Karpas-422 (cell line): ENCODE measurements at regions not wholly inside any gene's neighbourhood (a gene's known extent, or its start where the extent isn't known, plus 50 kb on each side); places are given as distances from the start of the nearest gene placed in this dataset.

Experiments
- DNase-seq: peaks from one replicate; pipeline ENCODE4 v3.0.0-alpha.2; 2015
- H2AFZ ChIP-seq: fragments of 200-600 bp; sonication (generic); 2 replicates; pipeline ENCODE4 v1.6.1; 2014; ENCODE audit warnings: antibody characterized with exemption, low read length, mixed read lengths
- H3K27ac ChIP-seq: fragments of 200-600 bp; sonication (generic); 2 replicates; pipeline ENCODE4 v1.5.1; 2014; ENCODE audit warnings: mild to moderate bottlenecking, low read length, moderate library complexity
- H3K27me3 ChIP-seq: fragments of 200-600 bp; sonication (generic); 2 replicates; pipeline ENCODE4 v1.6.1; 2014; ENCODE audit warnings: low read length, mixed read lengths
- H3K36me3 ChIP-seq: fragments of 200-600 bp; sonication (generic); 2 replicates; pipeline ENCODE4 v1.6.1; 2014; ENCODE audit warnings: low read length, mixed read lengths; ENCODE audit not compliant: insufficient read depth
- H3K4me1 ChIP-seq: fragments of 200-600 bp; sonication (generic); 2 replicates; pipeline ENCODE4 v1.6.1; 2014; ENCODE audit warnings: mild to moderate bottlenecking, low read length, mixed read lengths
- H3K4me2 ChIP-seq: fragments of 200-600 bp; sonication (generic); 2 replicates; pipeline ENCODE4 v1.6.1; 2014; ENCODE audit warnings: low read length, low read depth, mild to moderate bottlenecking; ENCODE audit not compliant: poor library complexity, severe bottlenecking
- H3K4me3 ChIP-seq: fragments of 200-600 bp; sonication (generic); 2 replicates; pipeline ENCODE4 v1.5.1; 2014; ENCODE audit warnings: mild to moderate bottlenecking, antibody characterized with exemption, low read length, mixed read lengths
- H3K79me2 ChIP-seq: fragments of 200-600 bp; sonication (generic); 2 replicates; pipeline ENCODE4 v1.6.1; 2014; ENCODE audit warnings: mild to moderate bottlenecking, low read length, mixed read lengths
- H3K9ac ChIP-seq: fragments of 200-600 bp; sonication (generic); 2 replicates; pipeline ENCODE4 v1.6.0; 2014; ENCODE audit warnings: low read length
- H3K9me2 ChIP-seq: fragments of 200-600 bp; sonication (generic), shearing (Covaris generic); replicated peaks from 2 replicates; pipeline ENCODE4 v1.6.0; 2014; ENCODE audit warnings: mild to moderate bottlenecking, low read length, moderate library complexity; ENCODE audit not compliant: insufficient read depth
- H3K9me3 ChIP-seq: fragments of 300-700, 200-600 bp; sonication (generic); 2 replicates; pipeline ENCODE4 v1.6.1; 2014; ENCODE audit warnings: low read length, mixed read lengths
- H4K20me1 ChIP-seq: fragments of 200-600 bp; sonication (generic); 2 replicates; pipeline ENCODE4 v1.6.1; 2014; ENCODE audit warnings: mild to moderate bottlenecking, antibody characterized with exemption, low read length, low read depth; ENCODE audit not compliant: insufficient read depth

DNA sequence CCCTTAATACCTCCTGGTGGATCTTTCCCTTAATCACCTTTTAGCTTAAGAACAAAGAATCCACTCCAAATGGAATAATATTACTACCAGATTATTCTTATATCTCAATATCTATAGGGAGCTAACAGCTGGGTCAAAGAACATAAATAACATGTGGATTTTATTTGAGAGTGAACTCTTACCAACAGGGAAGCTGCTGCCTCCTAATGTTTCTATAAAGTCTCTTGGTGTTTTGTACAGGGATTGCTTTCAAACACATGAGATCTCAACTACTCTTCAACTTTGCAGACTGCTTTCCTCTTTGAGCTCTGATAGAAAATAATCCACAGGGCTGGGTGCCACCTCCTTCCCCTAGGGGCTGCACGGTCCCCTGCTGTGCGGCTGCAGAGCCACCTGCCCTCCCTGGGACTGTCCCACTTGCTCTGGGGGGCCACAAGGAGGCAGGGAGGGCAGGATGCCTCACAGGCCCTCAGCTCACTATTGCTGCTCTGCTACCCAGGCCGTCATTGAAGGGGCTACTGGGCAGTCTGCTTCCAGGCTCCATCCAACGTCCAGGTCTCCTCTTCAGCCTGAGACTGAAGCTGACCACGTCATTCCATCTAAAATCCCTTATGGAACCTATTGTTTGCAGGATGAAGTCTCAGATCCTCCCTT is 191.2 kb downstream of the CXCL12 start:
- Histone ChIP-seq H2AFZ (no peak overlapping the region), H4K20me1 (no peaks in the 10 kb centered on the region), H3K9me3 (0 out of 2 replicates have a peak, but pooled peaks cover 3% of the 10 kb centered on the region), H3K27ac (no peak overlapping the region), H3K27me3 (no peaks in the 10 kb centered on the region), H3K4me1 (no peaks in the 10 kb centered on the region), H3K4me3 (no peak overlapping the region), H3K9ac (no peak overlapping the region), H3K4me2 (no peak overlapping the region), H3K79me2 (no peaks in the 10 kb centered on the region), H3K36me3 (no peaks in the 10 kb centered on the region), H3K9me2 (no peaks in the 10 kb centered on the region)
- no peak for DNase-seq

DNA sequence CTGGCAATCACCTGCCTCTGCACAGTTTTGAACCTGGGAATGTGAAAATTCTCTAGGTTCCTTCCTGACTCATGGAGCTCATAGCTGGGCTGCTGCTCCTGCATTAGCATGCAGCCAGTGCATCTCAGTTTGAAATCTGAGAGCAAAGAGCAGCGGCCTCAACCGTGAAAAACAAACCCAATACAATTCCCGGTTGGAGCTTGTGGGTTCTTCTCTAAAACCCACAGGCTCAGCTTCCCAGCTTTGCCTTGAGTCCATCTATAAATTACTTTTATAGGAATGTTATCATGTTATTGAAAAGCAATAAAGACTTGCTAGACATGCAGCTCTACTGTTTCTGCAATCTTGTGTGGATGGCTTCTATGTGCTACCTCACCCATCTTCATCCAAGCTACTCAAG is 191.7 kb downstream of the CXCL12 start:
- H3K36me3 ChIP-seq: no peaks in the 10 kb centered on the region
- no peak overlapping the region for H3K9ac ChIP-seq
- no peak for DNase-seq
- H4K20me1 ChIP-seq: no peaks in the 10 kb centered on the region
- no peaks in the 10 kb centered on the region for H3K27me3 ChIP-seq
- no peak overlapping the region for H3K27ac ChIP-seq
- H3K4me3 ChIP-seq: no peak overlapping the region
- 0 out of 2 replicates have a peak, but pooled peaks cover 3% of the 10 kb centered on the region for H3K9me3 ChIP-seq
- H3K9me2 ChIP-seq: no peaks in the 10 kb centered on the region
- no peaks in the 10 kb centered on the region for H3K79me2 ChIP-seq
- H3K4me1 ChIP-seq: no peaks in the 10 kb centered on the region
- H2AFZ ChIP-seq: no peak overlapping the region; the same call in 1 of the 2 replicates
- H3K4me2 ChIP-seq: no peak overlapping the region

- Histone ChIP-seq H3K27me3 (no peaks in the 10 kb centered on the region), H3K36me3 (no peaks in the 10 kb centered on the region), H3K79me2 (no peaks in the 10 kb centered on the region), H3K4me1 (no peaks in the 10 kb centered on the region), H3K9me3 (0 out of 2 replicates have a peak, but pooled peaks cover 3% of the 10 kb centered on the region), H4K20me1 (no peaks in the 10 kb centered on the region), H3K9me2 (no peaks in the 10 kb centered on the region), H2AFZ (no peak overlapping the region), H3K4me3 (no peak overlapping the region), H3K9ac (no peak overlapping the region), H3K4me2 (no peak overlapping the region), H3K27ac (no peak overlapping the region)
- DNase-seq: no peak
Observed at GRCh38 chr10:44192435-44192834, 192.5 kb downstream of the CXCL12 start.

- Histone ChIP-seq H3K27me3 (no peaks in the 10 kb centered on the region), H3K27ac (no peak overlapping the region), H3K79me2 (no peaks in the 10 kb centered on the region), H2AFZ (no peak overlapping the region), H3K9ac (no peak overlapping the region), H3K4me1 (no peaks in the 10 kb centered on the region), H3K9me3 (0 out of 2 replicates have a peak, but pooled peaks cover 3% of the 10 kb centered on the region), H3K9me2 (no peaks in the 10 kb centered on the region), H4K20me1 (no peaks in the 10 kb centered on the region), H3K4me2 (no peak overlapping the region), H3K4me3 (no peak overlapping the region), H3K36me3 (no peaks in the 10 kb centered on the region)
- no peak for DNase-seq
Observed at GRCh38 chr10:44190541-44190940, 194.4 kb downstream of the CXCL12 start.

DNA sequence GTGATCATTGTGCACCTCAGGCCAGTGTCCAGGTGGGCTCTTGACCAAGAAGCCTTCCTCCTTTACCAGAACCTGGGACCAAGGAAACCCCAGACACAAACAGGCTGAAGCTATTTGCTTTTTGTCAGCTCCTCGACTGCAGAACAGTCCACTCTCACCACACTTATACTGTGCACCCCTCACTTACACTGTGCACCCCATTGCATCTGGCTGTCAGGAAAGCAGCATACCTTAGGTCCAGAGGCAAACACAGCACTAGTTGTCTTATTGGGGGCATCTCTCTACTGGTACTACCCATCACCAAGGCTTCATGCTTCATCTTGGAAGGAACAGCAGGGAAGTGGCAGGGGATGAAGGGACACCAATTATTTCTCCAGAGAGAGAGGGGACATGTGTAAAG is 198.1 kb downstream of the CXCL12 start:
- Histone ChIP-seq H3K79me2 (no peaks in the 10 kb centered on the region), H3K4me3 (no peak overlapping the region), H3K4me1 (no peaks in the 10 kb centered on the region), H3K27me3 (no peaks in the 10 kb centered on the region), H4K20me1 (no peaks in the 10 kb centered on the region), H2AFZ (no peak overlapping the region), H3K27ac (no peak overlapping the region), H3K9ac (no peak overlapping the region), H3K36me3 (no peaks in the 10 kb centered on the region), H3K9me2 (no peaks in the 10 kb centered on the region), H3K4me2 (no peak overlapping the region), H3K9me3 (0 out of 2 replicates have a peak, but pooled peaks cover 3% of the 10 kb centered on the region)
- DNase-seq: no peak

- 0 out of 2 replicates have a peak, but pooled peaks cover 3% of the 10 kb centered on the region for H3K9me3 ChIP-seq
Observed at GRCh38 chr10:44186150-44186549, 198.7 kb downstream of the CXCL12 start.

DNA sequence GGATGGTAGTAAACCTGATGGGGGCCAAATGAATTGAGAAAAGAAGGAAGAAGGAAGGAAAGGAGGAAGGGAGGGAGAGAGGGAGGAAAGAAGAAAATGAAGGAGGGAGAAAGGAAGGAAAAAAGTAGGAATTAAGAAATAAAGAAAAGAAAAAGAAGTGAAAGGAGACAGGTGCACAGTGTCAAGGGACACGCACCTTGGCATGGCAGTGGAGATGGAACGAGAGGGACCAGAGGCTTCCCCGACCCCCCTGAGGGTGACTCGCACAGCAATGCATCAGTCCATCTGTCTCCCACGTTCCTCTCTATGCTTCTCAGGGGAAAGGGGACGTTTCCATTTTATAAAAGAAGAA is 199.6 kb downstream of the CXCL12 start:
- Histone ChIP-seq H3K9ac (no peak overlapping the region), H3K4me2 (no peak overlapping the region), H3K27ac (no peak overlapping the region), H3K4me3 (no peak overlapping the region), H2AFZ (no peak overlapping the region), H4K20me1 (no peaks in the 10 kb centered on the region), H3K9me3 (no peaks in the 10 kb centered on the region), H3K36me3 (no peaks in the 10 kb centered on the region), H3K4me1 (no peaks in the 10 kb centered on the region; the same call in 1 of the 2 replicates), H3K9me2 (no peaks in the 10 kb centered on the region), H3K27me3 (no peaks in the 10 kb centered on the region), H3K79me2 (no peaks in the 10 kb centered on the region)
- no peak for DNase-seq

More at GRCh38 chr10:44186150-44186549, 198.7 kb downstream of the CXCL12 start:
- no peaks in the 10 kb centered on the region for H3K4me1 ChIP-seq
- H3K27ac ChIP-seq: no peak overlapping the region
- H3K9me2 ChIP-seq: no peaks in the 10 kb centered on the region
- no peak overlapping the region for H3K4me2 ChIP-seq
- H4K20me1 ChIP-seq: no peaks in the 10 kb centered on the region
- H3K79me2 ChIP-seq: no peaks in the 10 kb centered on the region
- DNase-seq: no peak
- no peaks in the 10 kb centered on the region for H3K36me3 ChIP-seq
- H2AFZ ChIP-seq: no peak overlapping the region
- H3K9ac ChIP-seq: no peak overlapping the region
- no peak overlapping the region for H3K4me3 ChIP-seq
- no peaks in the 10 kb centered on the region for H3K27me3 ChIP-seq

GRCh38 chr10:44184633-44185314 is 200.1 kb downstream of the CXCL12 start:
- Histone ChIP-seq H3K27ac (no peak overlapping the region), H3K9ac (no peak overlapping the region), H3K9me2 (no peaks in the 10 kb centered on the region), H2AFZ (no peak overlapping the region), H4K20me1 (no peaks in the 10 kb centered on the region), H3K4me2 (no peak overlapping the region), H3K4me1 (no peaks in the 10 kb centered on the region; the same call in 1 of the 2 replicates), H3K9me3 (no peaks in the 10 kb centered on the region), H3K4me3 (no peak overlapping the region), H3K27me3 (no peaks in the 10 kb centered on the region), H3K79me2 (no peaks in the 10 kb centered on the region), H3K36me3 (no peaks in the 10 kb centered on the region)
- no peak for DNase-seq
